GM21576 (cell line): ENCODE measurements at regions not wholly inside any gene's neighbourhood (a gene's known extent, or its start where the extent isn't known, plus 50 kb on each side); places are given as distances from the start of the nearest gene placed in this dataset.
A peak's percentile ranks its signal among the peaks of the same experiment; 100 is the strongest.

Experiments
- ATAC-seq: cut with Tn5 transposase; IDR thresholded peaks from one replicate; pipeline ENCODE4 v1.9.1; 2021; ENCODE audit warnings: mild to moderate bottlenecking, moderate library complexity; ENCODE audit not compliant: unreplicated experiment

DNA sequence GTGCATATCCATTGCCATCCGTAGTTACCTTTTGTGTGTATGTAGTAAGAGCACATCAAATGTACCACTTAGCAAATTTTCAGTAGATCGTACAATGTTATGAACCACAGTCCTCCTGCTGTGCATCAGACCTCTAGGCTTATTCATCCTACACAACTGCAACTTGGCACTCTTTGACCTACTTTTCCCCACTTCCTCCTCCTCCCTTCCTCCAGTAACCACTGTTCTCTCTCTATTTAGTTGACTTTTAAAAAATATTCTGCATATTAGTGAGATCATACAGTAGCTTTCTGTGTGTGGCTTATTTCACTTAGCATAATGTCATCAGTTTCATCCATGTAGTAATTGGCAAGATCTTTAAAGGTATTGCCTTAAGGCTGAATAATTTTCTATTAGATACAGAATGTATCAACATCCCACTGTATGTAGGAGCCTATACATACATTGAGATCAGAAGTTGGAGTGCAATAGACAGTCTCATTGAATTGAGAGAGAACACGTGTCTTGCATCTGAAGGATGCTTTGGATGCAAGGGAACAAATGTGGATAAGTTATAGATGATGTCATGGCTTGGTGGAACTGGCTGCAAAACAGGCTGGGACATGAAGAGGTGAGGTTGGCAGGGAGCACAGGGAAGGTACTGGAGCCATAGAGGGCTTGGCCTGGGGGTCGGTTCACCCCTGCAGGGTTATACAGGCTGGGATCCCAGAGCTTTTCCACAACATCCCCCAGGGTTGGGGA lies 83.0 kb upstream of the FAM180A start:
- ATAC-seq, result no peak

DNA sequence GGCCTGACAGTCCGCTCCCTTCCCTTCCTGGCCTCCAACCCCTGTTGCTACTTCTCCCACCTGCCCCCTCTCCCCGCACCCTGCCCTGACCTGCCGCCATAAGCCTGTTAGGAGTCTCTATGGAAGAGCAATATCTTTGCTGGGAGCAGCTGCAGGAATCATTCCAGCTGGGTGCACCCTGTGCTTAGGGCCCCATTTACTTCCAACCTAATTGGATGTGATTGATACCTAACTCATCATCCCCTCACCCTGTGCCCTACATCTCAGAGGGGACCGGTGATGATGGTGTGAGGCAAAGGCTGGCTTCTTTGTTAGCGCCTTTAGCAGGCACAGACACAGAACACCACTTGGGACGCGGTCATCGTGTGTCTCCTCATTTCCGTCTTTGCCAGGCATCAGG lies 80.0 kb upstream of the FAM180A start:
- no peak for ATAC-seq

- ATAC-seq, result no peak
Measured at GRCh38 chr7:135827391-135827790, 78.8 kb upstream of the FAM180A start.

- ATAC-seq, result no peak
Measured at GRCh38 chr7:135825406-135825805, 76.8 kb upstream of the FAM180A start.

- no peak for ATAC-seq
Measured at GRCh38 chr7:135822376-135822775, 73.8 kb upstream of the FAM180A start.

DNA sequence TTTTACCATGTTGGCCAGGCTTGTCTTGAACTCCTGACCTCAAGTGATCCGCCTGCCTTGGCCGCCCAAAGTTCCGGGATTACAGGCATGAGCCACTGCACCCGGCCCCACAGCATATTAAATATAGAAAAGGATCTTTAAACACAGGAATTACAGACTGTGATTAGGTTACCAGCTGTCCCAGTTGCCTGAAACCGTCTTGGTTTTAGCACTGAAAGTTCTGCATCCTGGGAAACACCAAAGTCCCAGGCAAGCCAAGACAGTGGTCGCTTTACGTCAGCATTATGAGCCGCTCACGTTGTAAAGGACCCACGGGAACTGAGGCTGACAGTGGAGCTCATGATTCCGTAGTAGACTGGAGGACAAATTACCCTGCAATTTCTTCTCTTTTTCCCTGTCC lies 69.0 kb upstream of the FAM180A start:
- ATAC-seq, result no peak

- ATAC-seq, result no peak
Measured at GRCh38 chr7:135815033-135815432, 66.4 kb upstream of the FAM180A start.

DNA sequence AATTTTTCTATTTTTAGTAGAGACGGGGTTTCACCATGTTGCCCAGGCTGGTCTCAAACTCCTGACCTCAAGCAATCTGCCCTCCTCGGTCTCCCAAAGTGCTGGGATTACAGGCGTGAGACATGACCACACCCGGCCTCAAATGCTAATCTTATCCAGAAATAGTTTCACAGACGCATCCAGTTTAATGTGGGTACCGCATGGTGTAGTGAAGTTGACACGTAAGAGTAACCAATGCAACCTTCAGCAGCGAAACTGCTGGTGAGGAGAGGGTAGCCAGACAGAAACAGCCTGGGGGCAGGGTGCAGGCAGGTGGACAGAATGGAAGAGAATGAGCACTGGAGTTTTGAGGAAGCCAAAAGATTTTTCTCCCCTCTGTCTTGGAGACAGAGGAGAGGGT lies 63.5 kb upstream of the FAM180A start:
- ATAC-seq, result no peak

DNA sequence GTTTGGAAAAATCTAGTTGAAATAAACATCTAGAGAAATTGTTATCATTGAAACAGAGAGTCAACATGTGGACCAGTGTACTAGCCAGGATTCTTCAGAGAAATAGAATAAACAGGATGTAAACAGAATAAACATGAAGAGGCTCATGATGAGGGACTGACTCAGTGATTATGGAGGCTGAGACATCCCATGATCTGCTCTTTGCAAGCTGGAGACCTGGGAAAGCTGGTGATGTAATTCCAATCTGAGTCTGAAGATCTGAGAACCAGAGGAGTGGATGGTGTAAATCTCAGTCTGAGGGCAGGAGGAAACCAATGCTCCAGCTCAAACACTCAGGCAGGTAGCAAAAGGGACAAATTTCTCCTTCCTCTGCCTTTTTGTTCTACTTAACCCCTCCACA lies 62.9 kb upstream of the FAM180A start:
- no peak for ATAC-seq

- ATAC-seq, result no peak
Measured at GRCh38 chr7:135808206-135808605, 59.6 kb upstream of the FAM180A start.

DNA sequence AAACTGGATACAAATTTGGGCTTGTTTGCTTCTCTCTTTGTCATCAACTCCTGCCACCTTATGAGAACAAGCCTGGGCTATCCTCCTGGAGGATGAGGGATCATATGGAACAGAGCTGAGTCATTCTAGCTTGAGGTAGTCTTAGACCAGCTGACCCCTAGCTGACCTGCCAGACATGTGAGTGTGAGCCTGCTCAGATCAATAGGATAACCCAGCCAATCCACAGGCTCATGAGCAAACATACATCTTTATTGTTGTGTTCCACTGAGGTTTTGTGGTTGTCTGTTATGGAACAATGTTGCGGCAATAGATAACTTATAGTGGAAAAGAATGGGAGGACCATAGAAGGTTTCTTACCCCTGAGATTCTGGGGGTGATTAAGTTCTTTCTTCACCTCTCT lies 54.5 kb upstream of the FAM180A start:
- ATAC-seq, result no peak

DNA sequence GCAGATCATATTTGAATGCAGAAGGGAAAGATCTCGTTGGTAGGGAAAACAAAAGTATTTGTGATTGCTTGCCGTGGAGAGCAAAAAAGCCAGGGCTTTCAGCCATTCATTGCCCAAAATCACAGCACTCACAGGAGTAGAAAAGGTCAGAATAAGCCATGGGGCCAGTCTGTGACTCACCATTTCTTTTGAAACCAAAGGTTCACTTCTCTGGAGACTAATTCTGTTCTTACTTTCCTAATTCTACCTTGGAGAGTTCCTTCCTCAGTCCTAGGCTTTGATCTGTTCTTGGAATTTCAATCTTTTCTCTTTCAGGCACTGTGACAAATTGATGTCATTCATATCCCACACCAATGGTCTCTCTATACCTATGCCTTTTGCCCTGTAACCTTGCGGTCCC lies 54.1 kb upstream of the FAM180A start:
- ATAC-seq, result no peak

GRCh38 chr7:135801877-135802276 lies 53.3 kb upstream of the FAM180A start:
- no peak for ATAC-seq

GRCh38 chr7:135801045-135801693 lies 52.6 kb upstream of the FAM180A start:
- peak; percentile 81 for ATAC-seq

DNA sequence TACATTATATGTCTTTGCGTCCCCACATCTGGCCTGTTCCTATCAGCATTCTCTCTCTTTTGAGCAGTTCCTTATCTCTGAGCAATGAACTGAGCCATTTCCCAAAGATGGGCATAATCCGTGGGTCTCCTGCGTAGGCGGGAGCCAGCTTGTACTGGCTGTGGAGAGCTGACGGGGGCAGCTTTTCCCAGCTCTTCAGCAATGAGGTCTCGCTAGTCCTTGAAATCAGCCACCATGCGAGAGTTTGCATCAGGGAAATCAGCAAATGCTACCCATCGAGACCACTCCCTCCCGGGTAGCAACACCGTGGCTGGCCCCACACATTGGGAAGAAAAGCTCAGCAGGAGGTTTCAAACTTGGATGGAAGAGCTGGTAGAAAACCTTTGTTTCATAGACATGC lies 51.9 kb upstream of the FAM180A start:
- ATAC-seq, result no peak

- no peak for ATAC-seq
Measured at GRCh38 chr7:135799881-135800280, 51.3 kb upstream of the FAM180A start.
